CD4-positive, alpha-beta T cell treated with Interleukin-1 beta for 1 hour (primary cell): ENCODE measurements at regions not wholly inside any gene's neighbourhood (a gene's known extent, or its start where the extent isn't known, plus 50 kb on each side); places are given as distances from the start of the nearest gene placed in this dataset.

Experiments used
- DNase-seq, 2 donors: peaks; one replicate each; pipeline ENCODE4 v3.0.0-alpha.2; 2020 to 2022

- no peak for DNase-seq
Measured at GRCh38 chr11:70778883-70779282, 380.6 kb downstream of the CTTN start.

- DNase-seq: no peak
Measured at GRCh38 chr11:70779433-70780245, 381.3 kb downstream of the CTTN start.

GRCh38 chr11:70780246-70780535 lies 381.9 kb downstream of the CTTN start:
- no peak for DNase-seq

GRCh38 chr11:70782401-70782913 lies 384.1 kb downstream of the CTTN start:
- DNase-seq: no peak

GRCh38 chr11:70783356-70783755 lies 385.0 kb downstream of the CTTN start:
- DNase-seq: no peak

- DNase-seq: no peak
Measured at GRCh38 chr11:70783821-70784220, 385.5 kb downstream of the CTTN start.

- DNase-seq: no peak
Measured at GRCh38 chr11:70785372-70785771, 387.0 kb downstream of the CTTN start.

GRCh38 chr11:70786021-70786665 lies 387.8 kb downstream of the CTTN start:
- DNase-seq: no peak

GRCh38 chr11:70788248-70789022 lies 390.1 kb downstream of the CTTN start:
- DNase-seq: no peak

GRCh38 chr11:70790671-70791300 lies 392.5 kb downstream of the CTTN start:
- no peak for DNase-seq

- no peak for DNase-seq
Measured at GRCh38 chr11:70796648-70797227, 398.4 kb downstream of the CTTN start.

- DNase-seq: no peak
Measured at GRCh38 chr11:70798296-70798695, 400.0 kb downstream of the CTTN start.

GRCh38 chr11:70799386-70799785 lies 401.1 kb downstream of the CTTN start:
- DNase-seq: no peak

- no peak for DNase-seq
Measured at GRCh38 chr11:70802185-70802584, 403.9 kb downstream of the CTTN start.

- no peak for DNase-seq
Measured at GRCh38 chr11:70804139-70804837, 406.0 kb downstream of the CTTN start.

- no peak for DNase-seq
Measured at GRCh38 chr11:70805243-70805642, 406.9 kb downstream of the CTTN start.

GRCh38 chr11:70805971-70806370 lies 407.6 kb downstream of the CTTN start:
- DNase-seq: no peak

GRCh38 chr11:70806461-70807194 lies 408.3 kb downstream of the CTTN start:
- no peak for DNase-seq

- DNase-seq: no peak
Measured at GRCh38 chr11:70807195-70807543, 408.8 kb downstream of the CTTN start.

- DNase-seq: no peak
Measured at GRCh38 chr11:70808686-70809375, 410.5 kb downstream of the CTTN start.

- no peak for DNase-seq
Measured at GRCh38 chr11:70810133-70810532, 411.8 kb downstream of the CTTN start.
